CD4-positive, alpha-beta memory T cell (primary cell): ENCODE measurements at regions not wholly inside any gene's neighbourhood (a gene's known extent, or its start where the extent isn't known, plus 50 kb on each side); places are given as distances from the start of the nearest gene placed in this dataset.

Experiments used
- CTCF ChIA-PET: fragments of 350-600 bp; sonication (Branson Sonifier 250); formaldehyde crosslinking; loops from one replicate; lab custom pipeline; 2021; ENCODE audit warnings: inconsistent platforms; ENCODE audit not compliant: partially characterized antibody; lab: Charles Lee
- POLR2A ChIA-PET: fragments of 350-600 bp; sonication (Branson Sonifier 250); formaldehyde crosslinking; loops from one replicate; lab custom pipeline; 2021; ENCODE audit not compliant: partially characterized antibody; lab: Charles Lee
- DNase-seq, 5 donors: peaks; one replicate each; pipeline versions ENCODE4 v3.0.0 to v3.0.0-alpha.2; 2020 to 2022; ENCODE audit warnings: mixed read lengths in 1 of 5
- H3K27ac ChIP-seq: one replicate; pipeline ENCODE4 v1.7.0; 2013; ENCODE audit warnings: low read depth, low read length
- H3K27me3 ChIP-seq: 2 replicates; pipeline ENCODE4 v1.7.0; 2013; ENCODE audit warnings: mild to moderate bottlenecking, low read length, moderate library complexity; ENCODE audit not compliant: insufficient read depth
- H3K36me3 ChIP-seq: 2 replicates; pipeline ENCODE4 v1.7.0; 2013; ENCODE audit warnings: mild to moderate bottlenecking, low read length, moderate library complexity; ENCODE audit not compliant: insufficient read depth
- H3K4me1 ChIP-seq: 2 replicates; pipeline ENCODE4 v1.7.0; 2013; ENCODE audit warnings: mild to moderate bottlenecking, low read length, moderate library complexity; ENCODE audit not compliant: insufficient read depth
- H3K4me3 ChIP-seq, 2 donors: one replicate each; pipeline ENCODE4 v1.7.0; 2013; ENCODE audit warnings: low read length in 2 of 2, mild to moderate bottlenecking in 1 of 2
- H3K9me3 ChIP-seq, 2 donors: one replicate each; pipeline ENCODE4 v1.7.0; 2013; ENCODE audit warnings: low read length in 2 of 2, control low read depth in 1 of 2; ENCODE audit not compliant: control insufficient read depth in 1 of 2
- H3K27ac Mint-ChIP-seq, 7 donors: one replicate each; pipeline ENCODE4 v1.8.0; 2020 to 2021; ENCODE audit warnings: mixed read lengths in 7 of 7, mild to moderate bottlenecking in 6 of 7, inconsistent platforms in 3 of 7, moderate library complexity in 3 of 7
- H3K27me3 Mint-ChIP-seq, 2 donors: one replicate each; pipeline ENCODE4 v1.8.0; 2020 to 2021; ENCODE audit warnings: mixed read lengths in 2 of 2
- H3K36me3 Mint-ChIP-seq, 2 donors: one replicate each; pipeline ENCODE4 v1.8.0; 2020 to 2021; ENCODE audit warnings: mixed read lengths in 2 of 2, inconsistent platforms in 1 of 2, mild to moderate bottlenecking in 1 of 2
- H3K4me1 Mint-ChIP-seq, 4 donors: one replicate each; pipeline ENCODE4 v1.8.0; 2020 to 2021; ENCODE audit warnings: mixed read lengths in 4 of 4, mild to moderate bottlenecking in 1 of 4
- H3K4me3 Mint-ChIP-seq, 8 donors: one replicate each; pipeline ENCODE4 v1.8.0; 2020 to 2021; ENCODE audit warnings: mixed read lengths in 8 of 8, mild to moderate bottlenecking in 7 of 8, moderate library complexity in 6 of 8, inconsistent platforms in 3 of 8
- H3K9me3 Mint-ChIP-seq, 8 donors: one replicate each; pipeline ENCODE4 v1.8.0; 2020 to 2021; ENCODE audit warnings: mixed read lengths in 8 of 8, mild to moderate bottlenecking in 5 of 8, inconsistent platforms in 3 of 8, moderate library complexity in 1 of 8
- intact Hi-C: fragments of 100-400 bp; cut with micrococcal nuclease; formaldehyde crosslinking; loops from one replicate; pipeline ENCODE4 v1.15.1; 2023

DNA sequence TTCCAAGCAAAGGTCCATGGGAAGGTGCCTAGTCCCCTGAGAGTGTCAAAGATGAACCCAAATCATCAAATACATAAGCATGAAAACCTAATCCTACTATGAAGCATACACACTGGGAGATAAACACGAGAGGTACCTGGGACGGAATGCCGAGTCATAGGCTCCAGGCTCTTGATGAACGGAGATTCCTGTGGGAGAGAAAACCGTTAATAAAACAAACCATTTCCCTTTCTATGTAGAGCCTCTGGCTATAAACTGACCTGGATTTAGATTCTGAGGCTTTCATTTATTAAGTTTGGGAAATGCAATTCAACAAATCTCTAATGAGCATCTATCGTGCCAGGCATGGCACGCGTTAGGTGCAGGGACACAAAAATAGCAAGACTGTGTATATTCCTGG is 206.4 kb upstream of the IL12B start:
- Histone ChIP-seq H3K9me3 (no peaks in the 10 kb centered on the region), H3K4me1 (no peaks in the 10 kb centered on the region), H3K36me3 (no peaks in the 10 kb centered on the region), H3K27ac (no peak overlapping the region), H3K4me3 (no peak overlapping the region), H3K27me3 (no peaks in the 10 kb centered on the region)
- CTCF ChIA-PET: interaction anchor here (0.6 kb wide), 1 partner anchor 115 kb away, joined by 3 read pairs; no protein-coding TSS in a partner anchor
- intact Hi-C loops: no loop called here
- Mint-ChIP-seq H3K9me3 (no peaks in the 10 kb centered on the region), H3K4me3 (no peak overlapping the region), H3K36me3 (peaks cover 0 to 4% of the 10 kb centered on the region in 2 donors), H3K27ac (no peak overlapping the region), H3K4me1 (peaks cover 0 to 5% (median 0%) of the 10 kb centered on the region in 4 donors), H3K27me3 (peaks cover 0 to 2% of the 10 kb centered on the region in 2 donors)
- POLR2A ChIA-PET: no interaction called here
- no peak for DNase-seq

DNA sequence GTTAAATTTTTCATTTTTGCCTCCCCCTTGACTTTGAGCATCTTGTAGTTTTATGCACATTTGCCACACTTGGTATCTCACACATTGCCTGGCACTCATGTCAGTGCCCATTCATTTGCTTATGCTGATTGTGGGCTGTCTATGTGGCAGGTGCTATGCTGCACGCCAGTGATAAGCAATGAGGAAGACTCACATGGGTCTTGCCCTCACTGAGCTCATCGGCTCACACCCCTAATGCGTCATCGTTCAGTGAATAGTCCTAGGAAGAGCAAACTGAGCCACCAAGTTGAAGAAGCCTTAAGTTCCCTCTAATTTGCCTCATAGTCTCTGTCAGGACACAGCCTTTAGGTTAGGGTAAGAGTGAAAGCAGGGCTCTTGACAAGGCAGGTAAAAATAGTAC is 209.4 kb upstream of the IL12B start:
- H3K4me1 ChIP-seq: no peaks in the 10 kb centered on the region

DNA sequence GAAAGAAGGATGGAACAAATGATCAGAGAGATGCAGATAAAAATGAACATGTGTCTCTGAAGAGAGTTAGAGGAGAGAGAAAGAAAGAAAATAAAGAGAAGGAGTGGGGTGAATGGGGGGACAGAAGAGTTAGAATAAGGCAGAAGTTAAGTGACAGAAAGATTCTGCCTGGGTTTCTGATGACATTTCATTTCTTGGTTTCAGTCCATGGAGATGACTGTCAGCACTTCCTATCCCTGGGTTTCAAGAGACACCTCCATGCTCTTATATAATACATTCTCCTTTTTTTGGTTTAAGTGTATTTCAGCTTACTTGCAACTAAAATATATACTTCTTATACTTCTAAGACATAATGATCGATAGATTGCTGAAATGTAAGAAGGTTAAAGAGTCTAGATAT is 213.0 kb upstream of the IL12B start:
- no peaks in the 10 kb centered on the region for H3K27me3 ChIP-seq
- DNase-seq: no peak
- no peaks in the 10 kb centered on the region for H3K4me1 Mint-ChIP-seq
- H3K4me3 Mint-ChIP-seq: no peak overlapping the region
- H3K27ac ChIP-seq: no peak overlapping the region
- no peak overlapping the region for H3K27ac Mint-ChIP-seq
- H3K36me3 ChIP-seq: no peaks in the 10 kb centered on the region
- ChIA-PET POLR2A (no interaction called here), CTCF (no interaction called here)
- H3K9me3 Mint-ChIP-seq: peaks cover 0 to 4% (median 2%) of the 10 kb centered on the region in 8 donors
- peaks cover 0 to 4% of the 10 kb centered on the region in 2 donors for H3K36me3 Mint-ChIP-seq
- intact Hi-C loops: no loop called here
- H3K27me3 Mint-ChIP-seq: peaks cover 6 to 9% of the 10 kb centered on the region in 2 donors
- no peaks in the 10 kb centered on the region for H3K9me3 ChIP-seq
- H3K4me1 ChIP-seq: no peaks in the 10 kb centered on the region
- no peak overlapping the region for H3K4me3 ChIP-seq

More for the DNA sequence above, 209.4 kb upstream of the IL12B start:
- Histone ChIP-seq H3K36me3 (no peaks in the 10 kb centered on the region), H3K4me3 (no peak overlapping the region), H3K27me3 (no peaks in the 10 kb centered on the region), H3K9me3 (no peaks in the 10 kb centered on the region), H3K27ac (no peak overlapping the region)
- no peak overlapping the region for H3K27ac Mint-ChIP-seq
- no peaks in the 10 kb centered on the region for H3K4me1 Mint-ChIP-seq
- CTCF ChIA-PET: no interaction called here
- POLR2A ChIA-PET: no interaction called here
- H3K36me3 Mint-ChIP-seq: peaks cover 0 to 4% of the 10 kb centered on the region in 2 donors
- intact Hi-C loops: no loop called here
- no peak for DNase-seq
- no peaks in the 10 kb centered on the region for H3K9me3 Mint-ChIP-seq
- no peak overlapping the region for H3K4me3 Mint-ChIP-seq
- H3K27me3 Mint-ChIP-seq: peaks cover 4 to 8% of the 10 kb centered on the region in 2 donors

DNA sequence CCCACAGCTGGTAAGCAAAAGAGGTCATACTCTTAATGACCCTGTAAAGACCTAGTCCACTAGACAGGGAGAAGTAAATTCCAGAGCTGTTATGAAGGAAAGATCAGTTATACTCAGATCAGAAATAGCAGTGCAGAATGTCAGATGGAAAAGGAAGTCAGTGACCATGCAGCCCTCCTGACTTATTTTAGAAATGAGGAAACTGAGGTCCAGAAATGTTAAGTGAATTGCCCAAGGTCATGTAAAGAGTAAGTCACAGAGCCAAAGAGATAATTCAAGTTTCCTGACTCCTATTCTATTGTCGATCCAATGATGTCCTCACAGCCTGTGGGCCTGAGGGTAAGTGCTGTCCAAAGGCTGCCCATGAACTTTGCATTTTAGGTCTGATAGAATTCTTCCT is 214.9 kb upstream of the IL12B start:
- H3K4me1 ChIP-seq: no peaks in the 10 kb centered on the region
- Mint-ChIP-seq H3K27ac (no peak overlapping the region), H3K4me1 (no peaks in the 10 kb centered on the region), H3K36me3 (peaks cover 0 to 4% of the 10 kb centered on the region in 2 donors), H3K4me3 (no peak overlapping the region), H3K27me3 (peaks cover 6 to 9% of the 10 kb centered on the region in 2 donors), H3K9me3 (peaks cover 0 to 4% (median 2%) of the 10 kb centered on the region in 8 donors)
- POLR2A ChIA-PET: no interaction called here
- no peak overlapping the region for H3K4me3 ChIP-seq
- H3K9me3 ChIP-seq: no peaks in the 10 kb centered on the region
- CTCF ChIA-PET: no interaction called here
- DNase-seq: no peak
- H3K27me3 ChIP-seq: no peaks in the 10 kb centered on the region
- H3K36me3 ChIP-seq: no peaks in the 10 kb centered on the region
- intact Hi-C loops: no loop called here
- no peak overlapping the region for H3K27ac ChIP-seq

DNA sequence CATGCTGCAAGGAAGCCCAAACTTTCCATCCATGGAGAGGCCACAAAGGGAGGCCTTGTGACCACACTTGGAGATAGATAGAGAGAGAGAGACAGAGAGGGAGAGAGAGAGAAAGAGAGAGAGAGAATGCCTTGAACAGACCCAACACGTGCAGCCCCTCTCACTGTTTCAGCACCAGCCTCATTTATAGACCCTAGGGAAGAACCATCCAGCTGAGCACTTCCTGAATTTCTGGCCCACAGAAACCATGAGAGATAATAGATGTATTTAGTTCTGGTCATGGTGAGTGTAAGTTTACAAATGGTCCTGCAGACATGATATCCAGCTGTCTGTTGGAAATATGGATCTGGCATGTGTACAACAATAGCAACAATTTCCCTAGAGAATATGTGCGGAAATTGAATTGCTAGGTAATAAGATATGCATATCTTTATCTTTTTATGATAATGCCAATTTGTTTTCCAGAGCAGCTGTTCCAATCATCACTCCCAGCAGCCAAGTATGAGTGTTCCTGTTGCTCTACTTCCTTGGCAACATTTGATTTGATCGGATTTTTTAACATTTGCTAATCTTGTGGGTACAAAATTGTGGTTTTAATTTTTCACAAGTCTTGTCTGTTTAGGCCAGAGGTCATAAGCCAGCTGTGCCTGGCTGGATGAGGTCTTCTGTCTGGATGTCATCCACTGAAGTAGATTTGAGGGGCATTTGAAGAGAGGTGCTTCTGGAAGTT is 217.3 kb upstream of the IL12B start:
- no peaks in the 10 kb centered on the region for H3K4me1 ChIP-seq
- no peaks in the 10 kb centered on the region for H3K27me3 ChIP-seq
- Mint-ChIP-seq H3K36me3 (no peaks in the 10 kb centered on the region), H3K4me1 (no peaks in the 10 kb centered on the region), H3K4me3 (no peak overlapping the region), H3K9me3 (peaks cover 0 to 4% (median 2%) of the 10 kb centered on the region in 8 donors), H3K27ac (no peak overlapping the region), H3K27me3 (peaks cover 2 to 3% of the 10 kb centered on the region in 2 donors)
- H3K27ac ChIP-seq: no peak overlapping the region
- DNase-seq: no peak
- H3K36me3 ChIP-seq: no peaks in the 10 kb centered on the region
- CTCF ChIA-PET: no interaction called here
- intact Hi-C loops: no loop called here
- no peaks in the 10 kb centered on the region for H3K9me3 ChIP-seq
- POLR2A ChIA-PET: no interaction called here
- no peak overlapping the region for H3K4me3 ChIP-seq

DNA sequence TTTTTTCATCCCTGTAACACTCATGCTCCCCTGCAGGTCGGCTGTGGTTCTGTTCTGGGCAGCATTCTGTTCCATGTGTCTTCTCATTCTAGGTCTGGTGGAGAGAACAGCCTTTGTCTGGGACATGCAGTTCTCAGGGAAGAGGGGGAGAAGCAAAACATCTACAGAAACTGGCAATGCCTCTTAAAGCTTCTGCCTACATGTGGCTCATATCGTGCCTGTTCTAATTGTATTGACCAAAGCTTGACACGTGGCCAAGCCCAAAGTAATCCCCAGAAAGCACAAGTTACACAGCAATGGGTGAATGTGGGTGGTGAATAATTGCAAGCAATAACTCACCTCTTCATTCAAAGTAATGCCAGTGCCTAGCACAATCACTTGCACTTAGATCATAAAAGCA is 218.2 kb upstream of the IL12B start:
- H3K4me1 Mint-ChIP-seq: no peaks in the 10 kb centered on the region
- H3K27me3 ChIP-seq: no peaks in the 10 kb centered on the region
- H3K9me3 ChIP-seq: no peaks in the 10 kb centered on the region
- no peak for DNase-seq
- POLR2A ChIA-PET: no interaction called here
- H3K36me3 ChIP-seq: no peaks in the 10 kb centered on the region
- no peaks in the 10 kb centered on the region for H3K4me1 ChIP-seq
- intact Hi-C loops: no loop called here
- H3K27ac Mint-ChIP-seq: no peak overlapping the region
- H3K4me3 ChIP-seq: no peak overlapping the region
- H3K9me3 Mint-ChIP-seq: peaks cover 0 to 4% (median 2%) of the 10 kb centered on the region in 8 donors
- CTCF ChIA-PET: no interaction called here
- peaks cover 1 to 3% of the 10 kb centered on the region in 2 donors for H3K27me3 Mint-ChIP-seq
- H3K27ac ChIP-seq: no peak overlapping the region
- H3K36me3 Mint-ChIP-seq: no peaks in the 10 kb centered on the region
- H3K4me3 Mint-ChIP-seq: no peak overlapping the region

DNA sequence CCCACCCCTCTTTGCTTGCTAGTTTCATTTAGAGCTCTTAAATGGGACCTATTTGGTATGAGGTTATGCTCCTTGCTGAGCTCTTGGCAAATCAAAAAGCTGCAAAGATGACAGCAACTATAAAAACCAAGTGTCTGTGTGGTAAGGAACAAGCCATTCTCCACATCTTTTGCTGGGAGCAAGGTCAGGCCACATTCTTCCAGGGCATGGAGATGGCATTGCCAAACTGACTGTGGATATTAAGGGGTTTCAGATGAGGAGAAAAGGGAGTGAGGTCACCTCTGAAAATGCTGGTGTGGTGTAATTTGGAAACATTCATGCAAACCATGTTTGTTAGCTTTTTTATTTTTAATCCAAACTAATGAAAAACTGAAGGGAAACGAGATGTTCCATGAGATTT is 218.8 kb upstream of the IL12B start:
- no peaks in the 10 kb centered on the region for H3K36me3 ChIP-seq
- H3K4me1 ChIP-seq: no peaks in the 10 kb centered on the region
- no peak overlapping the region for H3K4me3 ChIP-seq
- CTCF ChIA-PET: no interaction called here
- no peak overlapping the region for H3K27ac ChIP-seq
- Mint-ChIP-seq H3K4me1 (no peaks in the 10 kb centered on the region), H3K9me3 (peaks cover 0 to 4% (median 2%) of the 10 kb centered on the region in 8 donors), H3K27ac (no peak overlapping the region), H3K27me3 (peaks cover 1 to 3% of the 10 kb centered on the region in 2 donors), H3K36me3 (no peaks in the 10 kb centered on the region), H3K4me3 (no peak overlapping the region)
- H3K27me3 ChIP-seq: no peaks in the 10 kb centered on the region
- POLR2A ChIA-PET: no interaction called here
- H3K9me3 ChIP-seq: no peaks in the 10 kb centered on the region
- intact Hi-C loops: no loop called here
- no peak for DNase-seq
